DND-41 (cell line): ENCODE measurements at regions not wholly inside any gene's neighbourhood (a gene's known extent, or its start where the extent isn't known, plus 50 kb on each side); places are given as distances from the start of the nearest gene placed in this dataset.

Experiments used
- EZH2 ChIP-seq: IDR thresholded peaks from 3 replicates; pipeline ENCODE4 v1.6.1; 2012; ENCODE audit warnings: borderline replicate concordance, low read depth, mild to moderate bottlenecking, moderate library complexity, low read length, inconsistent platforms; ENCODE audit not compliant: severe bottlenecking
- TF ChIP-seq, protein P1 (sequence below): IDR thresholded peaks from 2 replicates; pipeline ENCODE4 v1.5.1; 2012; ENCODE audit warnings: borderline replicate concordance, low read length, moderate library complexity, mild to moderate bottlenecking; ENCODE audit not compliant: poor library complexity, severe bottlenecking; ENCODE audit errors: extremely low read depth

DNA sequence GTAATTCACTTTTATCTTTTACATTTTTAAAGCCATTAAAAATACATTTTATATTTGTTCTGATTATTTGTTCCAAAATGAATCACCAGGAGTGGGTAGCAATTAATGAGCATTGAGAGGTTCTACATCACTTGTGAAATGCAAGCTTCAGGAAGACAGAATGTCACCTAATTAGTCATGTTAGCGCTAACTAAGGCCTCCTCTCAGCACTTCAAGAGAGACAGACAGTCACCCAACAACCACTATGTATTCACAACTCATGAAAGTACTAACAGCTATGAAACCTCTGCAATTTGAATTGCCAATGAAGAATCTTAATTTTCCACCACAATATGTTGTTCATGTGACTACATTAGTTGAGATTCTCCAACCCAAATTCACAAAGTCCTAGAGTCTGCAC lies 611.0 kb downstream of the KCNJ3 start:
- TF ChIP-seq, protein P1, sequence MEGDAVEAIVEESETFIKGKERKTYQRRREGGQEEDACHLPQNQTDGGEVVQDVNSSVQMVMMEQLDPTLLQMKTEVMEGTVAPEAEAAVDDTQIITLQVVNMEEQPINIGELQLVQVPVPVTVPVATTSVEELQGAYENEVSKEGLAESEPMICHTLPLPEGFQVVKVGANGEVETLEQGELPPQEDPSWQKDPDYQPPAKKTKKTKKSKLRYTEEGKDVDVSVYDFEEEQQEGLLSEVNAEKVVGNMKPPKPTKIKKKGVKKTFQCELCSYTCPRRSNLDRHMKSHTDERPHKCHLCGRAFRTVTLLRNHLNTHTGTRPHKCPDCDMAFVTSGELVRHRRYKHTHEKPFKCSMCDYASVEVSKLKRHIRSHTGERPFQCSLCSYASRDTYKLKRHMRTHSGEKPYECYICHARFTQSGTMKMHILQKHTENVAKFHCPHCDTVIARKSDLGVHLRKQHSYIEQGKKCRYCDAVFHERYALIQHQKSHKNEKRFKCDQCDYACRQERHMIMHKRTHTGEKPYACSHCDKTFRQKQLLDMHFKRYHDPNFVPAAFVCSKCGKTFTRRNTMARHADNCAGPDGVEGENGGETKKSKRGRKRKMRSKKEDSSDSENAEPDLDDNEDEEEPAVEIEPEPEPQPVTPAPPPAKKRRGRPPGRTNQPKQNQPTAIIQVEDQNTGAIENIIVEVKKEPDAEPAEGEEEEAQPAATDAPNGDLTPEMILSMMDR: no peak
- TF ChIP-seq EZH2: no peak
